HG02571 (cell line): ENCODE measurements at regions not wholly inside any gene's neighbourhood (a gene's known extent, or its start where the extent isn't known, plus 50 kb on each side); places are given as distances from the start of the nearest gene placed in this dataset.

Source experiments
- ATAC-seq: cut with Tn5 transposase; IDR thresholded peaks from one replicate; pipeline ENCODE4 v1.9.1; 2021; ENCODE audit warnings: mild to moderate bottlenecking, moderate library complexity; ENCODE audit not compliant: unreplicated experiment

GRCh38 chr13:53800011-53800410, 771.4 kb downstream of the OLFM4 start:
- ATAC-seq, result no peak

- ATAC-seq, result no peak
Measured at GRCh38 chr13:53807251-53807834, 778.7 kb downstream of the OLFM4 start.

DNA sequence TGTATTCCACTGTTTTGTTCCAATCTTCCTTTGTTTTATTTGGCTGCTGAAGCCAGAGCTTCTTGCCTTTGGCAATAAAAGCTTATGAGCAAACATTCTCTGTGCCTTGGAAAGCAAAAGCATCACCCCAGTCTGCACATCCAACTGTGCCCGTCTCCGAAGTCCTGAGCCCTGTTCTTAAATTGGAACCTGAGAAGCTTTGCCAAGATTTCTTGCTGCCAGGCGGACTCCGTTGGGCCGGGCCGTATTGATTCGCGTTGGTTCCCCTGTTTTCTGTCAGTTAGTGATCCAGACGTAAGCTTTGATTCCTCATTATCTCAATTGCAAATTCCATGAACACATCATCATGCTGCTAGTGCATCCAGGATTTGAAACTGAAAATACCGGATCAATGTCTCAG, 793.0 kb downstream of the OLFM4 start:
- no peak for ATAC-seq

- no peak for ATAC-seq
Measured at GRCh38 chr13:53822136-53822535, 793.5 kb downstream of the OLFM4 start.

GRCh38 chr13:53839461-53839860, 810.8 kb downstream of the OLFM4 start:
- no peak for ATAC-seq

DNA sequence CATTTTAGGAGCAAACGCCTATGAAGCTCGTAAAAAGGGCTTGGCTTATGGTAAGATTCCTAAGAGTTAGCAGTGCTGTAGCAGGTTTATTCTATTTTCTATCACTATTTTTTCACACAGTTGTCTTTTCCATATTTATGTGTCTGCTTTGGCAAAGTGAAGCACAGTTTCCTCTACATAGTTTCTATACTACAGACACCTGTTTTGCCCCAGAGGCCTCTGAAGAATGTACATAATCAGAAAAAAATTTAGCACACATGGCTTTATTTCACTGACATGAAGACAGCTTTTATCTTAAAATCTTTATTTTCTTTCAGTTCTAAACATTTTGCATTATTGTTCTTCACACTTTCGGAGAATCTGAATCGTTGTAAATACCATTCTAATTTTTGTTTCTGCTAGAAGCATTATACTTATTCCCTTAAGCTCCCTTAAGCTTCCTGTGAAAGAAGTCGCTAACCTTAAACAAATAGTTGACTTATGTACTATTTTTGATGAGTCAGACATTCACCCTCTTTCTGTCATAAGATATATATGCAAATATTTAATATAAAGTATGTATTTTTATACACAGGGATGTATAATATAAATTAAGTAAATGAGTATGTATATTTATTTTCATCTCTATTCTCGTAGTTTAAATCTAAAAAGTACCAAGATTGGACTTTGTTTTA, 816.0 kb downstream of the OLFM4 start:
- no peak for ATAC-seq

- no peak for ATAC-seq
Measured at GRCh38 chr13:53847502-53847901, 818.9 kb downstream of the OLFM4 start.

DNA sequence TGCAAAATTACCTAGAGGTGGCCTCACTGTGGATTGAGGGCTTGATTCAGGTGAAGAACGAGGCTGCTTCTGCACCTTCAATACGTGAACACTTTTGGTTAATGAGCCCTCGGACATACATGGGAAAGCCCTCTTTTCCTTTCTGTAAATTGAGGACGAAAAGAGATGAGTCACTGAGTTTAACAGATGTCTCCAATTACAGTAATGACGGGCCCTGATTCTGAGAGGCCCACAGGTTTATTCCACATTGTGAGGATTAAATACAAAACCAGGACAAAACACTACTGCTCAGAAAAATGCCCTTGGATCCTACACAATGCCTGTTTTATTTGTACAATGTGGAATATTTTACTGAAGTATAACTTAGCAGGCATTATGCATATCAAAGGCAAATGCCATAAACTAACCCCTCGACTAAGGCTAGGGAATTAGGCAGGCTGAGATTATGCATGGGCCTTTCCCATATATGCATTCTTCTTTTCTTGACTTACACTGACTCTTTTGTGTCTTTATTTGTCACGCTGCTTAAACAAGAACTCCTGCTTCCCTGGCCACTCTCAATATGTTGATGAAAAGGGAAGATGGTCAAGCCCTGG, 819.9 kb downstream of the OLFM4 start:
- no peak for ATAC-seq

- no peak for ATAC-seq
Measured at GRCh38 chr13:53854321-53854720, 825.7 kb downstream of the OLFM4 start.

DNA sequence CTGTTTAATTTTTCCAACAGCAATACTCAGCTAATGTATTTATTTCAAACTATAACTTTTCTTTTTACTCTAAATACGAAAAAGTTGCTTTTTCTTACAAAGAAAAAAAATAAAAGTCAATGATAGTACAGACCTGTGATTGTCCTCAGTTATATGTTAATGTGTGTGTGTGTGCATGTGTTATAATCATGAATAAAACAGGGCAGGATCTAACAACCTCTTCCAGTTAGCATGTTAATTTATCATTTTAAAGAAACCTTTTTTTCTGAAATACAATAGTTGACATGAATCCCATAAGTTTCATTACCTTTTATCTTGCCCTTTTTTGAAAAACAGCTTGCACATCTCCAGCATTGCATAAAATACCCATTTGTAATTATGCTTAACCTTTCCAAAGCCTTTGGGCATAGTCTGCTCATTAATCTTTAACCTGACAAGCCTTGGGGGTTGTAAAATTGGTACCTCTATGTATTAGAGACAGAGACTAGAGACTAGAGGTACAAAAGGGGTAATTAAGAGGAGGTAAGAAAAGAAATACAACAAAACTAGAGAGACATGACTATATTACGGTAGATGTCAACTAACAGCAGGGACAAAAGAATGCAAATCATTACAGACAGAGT, 828.1 kb downstream of the OLFM4 start:
- no peak for ATAC-seq

DNA sequence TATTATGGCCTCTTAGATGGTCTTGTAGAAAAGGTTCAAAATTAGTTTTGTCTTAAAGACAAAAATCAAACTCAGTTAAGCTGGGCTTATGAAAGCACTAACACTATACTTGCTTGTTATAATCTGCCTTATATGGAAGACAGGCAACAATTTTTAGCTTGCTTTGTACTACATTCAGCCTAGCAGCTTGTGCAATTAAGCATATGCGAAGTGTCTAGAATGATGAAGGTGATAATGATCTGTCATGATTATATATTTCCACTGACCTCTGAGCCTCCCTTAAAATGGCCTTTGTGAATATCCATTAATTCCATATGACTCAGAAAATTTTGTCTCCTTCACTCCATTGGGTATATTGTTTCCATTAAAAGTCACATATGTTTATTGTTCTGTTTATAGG, 834.9 kb downstream of the OLFM4 start:
- no peak for ATAC-seq

DNA sequence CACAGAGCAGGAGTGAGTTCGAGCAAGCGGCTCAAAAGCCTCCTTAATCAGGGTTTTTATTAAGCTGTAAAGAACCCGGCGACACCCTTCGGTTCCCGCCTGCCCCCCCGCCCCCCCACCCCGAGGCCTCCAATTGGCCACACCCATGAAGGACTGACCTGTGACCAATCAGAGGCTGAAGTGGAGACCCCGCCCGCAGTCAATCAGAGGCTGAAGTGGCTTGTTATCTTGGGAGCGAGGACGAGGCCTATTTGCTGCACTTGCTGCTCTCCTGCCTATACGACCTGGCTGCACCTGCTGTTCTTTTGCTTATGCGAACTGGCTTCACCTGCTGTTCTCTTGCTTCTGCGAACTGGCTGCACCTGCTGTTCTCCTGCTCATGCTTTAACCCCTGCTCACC, 844.9 kb downstream of the OLFM4 start:
- no peak for ATAC-seq

DNA sequence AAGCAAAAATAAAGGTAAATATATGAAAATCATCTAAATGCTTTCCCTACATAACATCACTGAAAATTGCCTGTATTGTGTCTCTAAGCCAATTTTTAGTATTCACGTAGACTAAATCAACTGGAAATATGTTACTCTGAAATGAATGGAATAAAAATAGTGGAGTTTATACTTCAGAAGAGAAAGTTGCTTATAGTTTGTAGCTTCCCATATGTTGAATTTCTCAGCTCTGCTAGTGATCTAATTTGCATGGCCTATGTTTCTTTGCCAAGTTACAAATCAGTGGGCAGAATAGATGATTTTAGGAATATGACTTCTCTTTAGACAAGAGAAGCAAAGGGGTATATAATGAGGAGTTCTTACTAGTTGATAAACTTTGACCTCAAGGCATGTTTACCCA, 850.2 kb downstream of the OLFM4 start:
- ATAC-seq, result no peak

- ATAC-seq, result no peak
Measured at GRCh38 chr13:53885997-53886396, 857.4 kb downstream of the OLFM4 start.

DNA sequence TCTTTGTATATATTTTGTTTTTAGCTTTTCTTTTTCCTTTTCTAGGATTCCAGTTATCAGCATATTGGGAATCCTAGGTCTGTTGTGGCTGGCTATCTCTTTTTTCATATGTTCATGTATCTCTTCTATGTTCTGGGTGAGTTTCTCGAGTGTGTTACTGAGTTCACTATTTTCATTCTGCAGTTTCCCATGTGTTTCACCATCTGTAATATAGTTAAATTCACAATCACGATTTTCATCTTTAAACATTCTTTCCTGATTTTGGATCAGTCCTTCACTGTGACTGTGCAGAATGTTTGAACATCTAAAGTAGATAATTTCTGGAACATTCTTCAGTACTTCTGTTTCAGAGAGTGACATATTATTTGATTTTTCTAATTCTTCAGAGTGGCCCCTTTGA, 862.1 kb downstream of the OLFM4 start:
- ATAC-seq, result no peak

DNA sequence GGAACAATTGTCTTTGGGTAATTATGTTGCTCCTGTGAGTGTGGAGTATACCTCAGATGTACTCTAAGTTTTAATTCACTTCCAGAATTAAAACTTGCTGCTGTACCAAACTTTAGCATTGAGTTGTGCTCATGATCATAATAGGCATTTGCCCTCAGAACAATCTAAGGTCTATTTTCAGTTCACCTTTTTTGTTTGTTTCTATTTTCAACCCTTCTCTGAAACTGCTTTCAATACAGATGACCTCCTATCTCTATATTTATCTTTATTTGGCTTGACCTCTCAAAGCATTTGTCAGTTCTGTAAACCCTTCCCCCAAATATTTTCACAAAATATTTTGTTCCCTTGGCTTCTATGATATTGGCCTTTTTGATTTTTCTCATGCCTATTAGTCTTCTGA, 873.0 kb downstream of the OLFM4 start:
- no peak for ATAC-seq

DNA sequence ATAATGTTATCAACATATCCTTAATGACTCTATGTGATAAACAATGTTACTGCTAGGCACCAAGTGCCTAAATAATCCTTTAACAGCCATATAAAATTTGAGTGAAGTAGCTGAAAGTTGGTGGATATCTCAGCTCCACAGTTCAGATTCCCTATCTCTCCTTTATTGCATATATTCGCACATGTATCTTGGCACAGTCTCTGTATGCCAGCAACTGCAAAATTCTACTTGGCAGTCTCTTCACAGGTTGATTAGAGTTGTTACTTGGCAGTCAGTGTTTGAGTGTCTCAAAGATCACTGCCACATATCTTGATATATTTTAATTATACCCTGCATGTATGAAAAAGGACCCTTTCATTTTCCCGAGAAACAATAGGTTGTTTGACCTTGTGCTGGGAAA, 879.3 kb downstream of the OLFM4 start:
- no peak for ATAC-seq

- ATAC-seq, result no peak
Measured at GRCh38 chr13:53920916-53921315, 892.3 kb downstream of the OLFM4 start.

- ATAC-seq, result no peak
Measured at GRCh38 chr13:53921473-53921872, 892.9 kb downstream of the OLFM4 start.

GRCh38 chr13:53941588-53942190, 913.1 kb downstream of the OLFM4 start:
- ATAC-seq, result no peak

GRCh38 chr13:53946500-53946899, 917.9 kb downstream of the OLFM4 start:
- no peak for ATAC-seq

- ATAC-seq, result no peak
Measured at GRCh38 chr13:53953183-53953582, 924.6 kb downstream of the OLFM4 start.
